Neutrophil (primary cell): ENCODE measurements at regions not wholly inside any gene's neighbourhood (a gene's known extent, or its start where the extent isn't known, plus 50 kb on each side); places are given as distances from the start of the nearest gene placed in this dataset.

Experiments
- H3K27ac ChIP-seq: fragments of 200-600 bp; sonication (generic); 2 replicates; pipeline ENCODE4 v1.5.1; 2016; ENCODE audit warnings: mild to moderate bottlenecking, moderate library complexity
- H3K27me3 ChIP-seq: fragments of 200-600 bp; sonication (generic); 2 replicates; pipeline ENCODE4 v1.6.0; 2016; ENCODE audit warnings: mild to moderate bottlenecking
- H3K36me3 ChIP-seq: fragments of 200-600 bp; sonication (generic); 2 replicates; pipeline ENCODE4 v1.5.1; 2017
- H3K4me1 ChIP-seq, 2 experiments: fragments of 200-600 bp in 1 of 2; sonication (generic) in 1 of 2; 1 replicate in 1 of 2; 2 replicates in 1 of 2; pipeline versions ENCODE4 v1.5.1 to v1.6.1; 2013 to 2016; ENCODE audit warnings: low read depth in 1 of 2, low read length in 1 of 2, mild to moderate bottlenecking in 1 of 2, moderate library complexity in 1 of 2; ENCODE audit not compliant: control insufficient read depth in 1 of 2, insufficient read depth in 1 of 2
- H3K4me3 ChIP-seq, 2 experiments: fragments of 200-600 bp in 1 of 2; sonication (generic) in 1 of 2; 1 replicate in 1 of 2; 2 replicates in 1 of 2; pipeline ENCODE4 v1.5.1; 2013 to 2016; ENCODE audit warnings: low read depth in 1 of 2, low read length in 1 of 2, mild to moderate bottlenecking in 1 of 2, moderate library complexity in 1 of 2
- H3K9me3 ChIP-seq: fragments of 200-600 bp; sonication (generic); 2 replicates; pipeline ENCODE4 v1.5.1; 2016
- CTCF ChIP-seq: fragments of 200-600 bp; sonication (generic); IDR thresholded peaks from 2 replicates; pipeline ENCODE4 v1.5.1; 2016; ENCODE audit warnings: antibody characterized with exemption

- no peaks in the 10 kb centered on the region for H3K27me3 ChIP-seq
Observed at GRCh38 chr18:10391506-10391905, 62.9 kb upstream of the APCDD1 start.

GRCh38 chr18:10397004-10397403, 57.4 kb upstream of the APCDD1 start:
- H3K4me3 ChIP-seq, result no peak overlapping the region
- H3K27ac ChIP-seq, result no peak overlapping the region
- no peaks in the 10 kb centered on the region for H3K36me3 ChIP-seq
- H3K27me3 ChIP-seq, result peaks cover 16% of the 10 kb centered on the region
- no peaks in the 10 kb centered on the region for H3K4me1 ChIP-seq
- H3K9me3 ChIP-seq, result no peaks in the 10 kb centered on the region
- no peak for TF ChIP-seq CTCF

More at GRCh38 chr18:10391506-10391905, 62.9 kb upstream of the APCDD1 start:
- H3K27ac ChIP-seq, result no peak overlapping the region
- H3K4me1 ChIP-seq, result no peaks in the 10 kb centered on the region
- TF ChIP-seq CTCF, result no peak
- H3K9me3 ChIP-seq, result no peaks in the 10 kb centered on the region
- H3K4me3 ChIP-seq, result no peak overlapping the region
- H3K36me3 ChIP-seq, result no peaks in the 10 kb centered on the region

- no peak overlapping the region for H3K27ac ChIP-seq
- H3K36me3 ChIP-seq, result no peaks in the 10 kb centered on the region
- no peaks in the 10 kb centered on the region for H3K4me1 ChIP-seq
- H3K27me3 ChIP-seq, result peaks cover 21% of the 10 kb centered on the region
- H3K4me3 ChIP-seq, result no peak overlapping the region
- no peaks in the 10 kb centered on the region for H3K9me3 ChIP-seq
- no peak for TF ChIP-seq CTCF
Observed at GRCh38 chr18:10398571-10398970, 55.9 kb upstream of the APCDD1 start.

GRCh38 chr18:10399465-10399864, 55.0 kb upstream of the APCDD1 start:
- Histone ChIP-seq H3K27me3 (peaks cover 26% of the 10 kb centered on the region), H3K9me3 (no peaks in the 10 kb centered on the region), H3K4me3 (no peak overlapping the region), H3K36me3 (no peaks in the 10 kb centered on the region), H3K27ac (no peak overlapping the region), H3K4me1 (no peaks in the 10 kb centered on the region)
- no peak for TF ChIP-seq CTCF

- no peak for TF ChIP-seq CTCF
- Histone ChIP-seq H3K9me3 (no peaks in the 10 kb centered on the region), H3K4me1 (no peaks in the 10 kb centered on the region), H3K27me3 (peaks cover 31% of the 10 kb centered on the region), H3K27ac (no peak overlapping the region), H3K4me3 (no peak overlapping the region), H3K36me3 (no peaks in the 10 kb centered on the region)
Observed at GRCh38 chr18:10400534-10401307, 53.7 kb upstream of the APCDD1 start.
